ENCODE measurements at regions not wholly inside any gene's neighbourhood (a gene's known extent, or its start where the extent isn't known, plus 50 kb on each side); places are given as distances from the start of the nearest gene placed in this dataset.

DNA sequence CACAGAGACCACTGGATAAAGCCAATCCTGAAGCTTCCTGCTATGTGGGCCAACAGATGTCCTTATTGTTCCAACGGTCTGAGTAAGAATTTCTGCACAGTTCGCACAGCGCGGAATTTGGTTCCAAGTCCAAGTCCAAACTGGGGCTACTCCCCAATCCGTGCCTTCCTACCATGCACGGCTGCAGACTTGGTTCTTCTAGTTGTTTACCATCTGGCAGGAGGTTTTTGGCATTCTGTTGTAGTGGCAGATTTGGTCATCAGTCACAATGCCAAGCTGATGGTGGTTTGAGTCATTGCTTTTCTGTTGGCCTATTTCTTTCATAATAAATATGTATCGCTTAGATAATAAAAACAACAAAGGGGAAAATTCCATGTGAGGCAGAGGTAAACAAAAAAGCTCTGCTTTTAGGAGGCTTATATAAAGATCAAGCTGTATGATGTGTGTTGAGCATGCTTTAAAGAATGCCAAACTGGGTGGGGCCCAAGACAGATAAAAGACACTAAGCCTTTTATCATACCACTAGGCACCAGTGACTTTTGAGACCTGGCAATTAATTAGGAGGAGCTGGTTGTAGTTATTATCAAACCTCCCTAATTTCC, 52.5 kb upstream of the SYN3 start:
- Histone ChIP-seq H3K4me3 (no peak overlapping the region), H3K4me1 (no peaks in the 10 kb centered on the region), H3K9me3 (no peaks in the 10 kb centered on the region), H3K36me3 (no peaks in the 10 kb centered on the region), H3K27me3 (peaks cover 4% of the 10 kb centered on the region), H3K27ac (no peak overlapping the region)
- DNase-seq (no peak), ATAC-seq (no peak)
- intact Hi-C loops (cut with DNase I): no loop called here
- TF ChIP-seq, protein P1, sequence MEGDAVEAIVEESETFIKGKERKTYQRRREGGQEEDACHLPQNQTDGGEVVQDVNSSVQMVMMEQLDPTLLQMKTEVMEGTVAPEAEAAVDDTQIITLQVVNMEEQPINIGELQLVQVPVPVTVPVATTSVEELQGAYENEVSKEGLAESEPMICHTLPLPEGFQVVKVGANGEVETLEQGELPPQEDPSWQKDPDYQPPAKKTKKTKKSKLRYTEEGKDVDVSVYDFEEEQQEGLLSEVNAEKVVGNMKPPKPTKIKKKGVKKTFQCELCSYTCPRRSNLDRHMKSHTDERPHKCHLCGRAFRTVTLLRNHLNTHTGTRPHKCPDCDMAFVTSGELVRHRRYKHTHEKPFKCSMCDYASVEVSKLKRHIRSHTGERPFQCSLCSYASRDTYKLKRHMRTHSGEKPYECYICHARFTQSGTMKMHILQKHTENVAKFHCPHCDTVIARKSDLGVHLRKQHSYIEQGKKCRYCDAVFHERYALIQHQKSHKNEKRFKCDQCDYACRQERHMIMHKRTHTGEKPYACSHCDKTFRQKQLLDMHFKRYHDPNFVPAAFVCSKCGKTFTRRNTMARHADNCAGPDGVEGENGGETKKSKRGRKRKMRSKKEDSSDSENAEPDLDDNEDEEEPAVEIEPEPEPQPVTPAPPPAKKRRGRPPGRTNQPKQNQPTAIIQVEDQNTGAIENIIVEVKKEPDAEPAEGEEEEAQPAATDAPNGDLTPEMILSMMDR (IDR thresholded peaks at IDR 0.05): no peak

- Histone ChIP-seq H3K4me1 (no peaks in the 10 kb centered on the region), H3K36me3 (no peaks in the 10 kb centered on the region), H3K27ac (no peak overlapping the region), H3K4me3 (no peak overlapping the region), H3K27me3 (peaks cover 4% of the 10 kb centered on the region), H3K9me3 (no peaks in the 10 kb centered on the region)
- DNase-seq: no peak
- intact Hi-C loops (cut with DNase I): no loop called here
- TF ChIP-seq, protein P1 (IDR thresholded peaks at IDR 0.05): no peak
- no peak for ATAC-seq
Observed at GRCh38 chr22:33109514-33110430, 51.6 kb upstream of the SYN3 start.

GRCh38 chr22:33108037-33108436, 49.9 kb upstream of the SYN3 start:
- Histone ChIP-seq H3K9me3 (no peaks in the 10 kb centered on the region), H3K4me3 (no peak overlapping the region), H3K27ac (no peak overlapping the region), H3K36me3 (no peaks in the 10 kb centered on the region), H3K27me3 (no peaks in the 10 kb centered on the region), H3K4me1 (no peaks in the 10 kb centered on the region)
- TF ChIP-seq, protein P1 (IDR thresholded peaks at IDR 0.05): no peak
- DNase-seq: no peak
- ATAC-seq: no peak
- intact Hi-C loops (cut with DNase I): no loop called here
